ENCODE measurements at regions not wholly inside any gene's neighbourhood (a gene's known extent, or its start where the extent isn't known, plus 50 kb on each side); places are given as distances from the start of the nearest gene placed in this dataset.

DNA sequence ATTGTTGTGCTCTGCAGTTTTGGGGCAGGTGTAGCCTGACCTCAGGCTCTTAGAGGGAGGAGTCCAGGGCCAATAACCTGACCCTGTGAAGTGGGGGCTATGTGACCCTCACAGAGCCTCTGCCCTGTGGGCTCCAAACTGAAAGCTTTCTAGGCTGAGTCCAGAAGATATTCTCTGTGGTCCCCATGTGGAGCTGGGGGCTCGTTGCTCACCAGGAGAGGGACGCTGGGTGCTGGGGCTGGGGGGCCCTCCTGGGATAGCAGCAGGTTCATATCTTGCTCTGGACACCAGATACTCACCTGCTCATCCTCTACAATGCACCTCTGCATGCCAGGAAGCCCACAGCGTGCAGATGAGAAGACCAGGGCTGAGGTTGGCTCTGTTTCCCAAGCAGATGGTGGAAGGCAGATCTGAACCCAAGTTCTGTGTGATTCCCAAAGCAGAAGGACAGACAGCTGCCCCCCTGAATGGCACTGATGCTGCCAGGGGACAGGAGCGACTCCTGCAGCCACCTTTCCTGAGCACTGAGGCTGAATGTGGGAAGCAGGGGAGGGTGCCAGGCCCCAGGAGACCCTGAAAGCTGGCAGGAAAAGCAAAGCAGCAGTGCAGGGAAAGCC, 1022.0 kb downstream of the TBC1D22A start (continued):
- TF ChIP-seq ZNF367 (CRISPR knock-in tag; IDR thresholded peaks at IDR 0.05; ENCODE audit: borderline replicate concordance) (no peak), TERF1 (CRISPR knock-in tag; IDR thresholded peaks at IDR 0.05) (no peak), ZNF337 (CRISPR knock-in tag; IDR thresholded peaks at IDR 0.05; ENCODE audit: borderline replicate concordance, low read depth) (no peak), ZBTB2 (CRISPR knock-in tag; IDR thresholded peaks at IDR 0.05; ENCODE audit: low read depth) (no peak), ZFP36 (IDR thresholded peaks at IDR 0.05; ENCODE audit: borderline replicate concordance, low read depth, low read length, partially characterized antibody) (no peak), SMARCC2 (IDR thresholded peaks at IDR 0.05) (no peak), ZNF333 (CRISPR knock-in tag; IDR thresholded peaks at IDR 0.05; ENCODE audit: borderline replicate concordance) (no peak), TEF (CRISPR knock-in tag; IDR thresholded peaks at IDR 0.05) (no peak)
- TF ChIP-seq, protein P1, sequence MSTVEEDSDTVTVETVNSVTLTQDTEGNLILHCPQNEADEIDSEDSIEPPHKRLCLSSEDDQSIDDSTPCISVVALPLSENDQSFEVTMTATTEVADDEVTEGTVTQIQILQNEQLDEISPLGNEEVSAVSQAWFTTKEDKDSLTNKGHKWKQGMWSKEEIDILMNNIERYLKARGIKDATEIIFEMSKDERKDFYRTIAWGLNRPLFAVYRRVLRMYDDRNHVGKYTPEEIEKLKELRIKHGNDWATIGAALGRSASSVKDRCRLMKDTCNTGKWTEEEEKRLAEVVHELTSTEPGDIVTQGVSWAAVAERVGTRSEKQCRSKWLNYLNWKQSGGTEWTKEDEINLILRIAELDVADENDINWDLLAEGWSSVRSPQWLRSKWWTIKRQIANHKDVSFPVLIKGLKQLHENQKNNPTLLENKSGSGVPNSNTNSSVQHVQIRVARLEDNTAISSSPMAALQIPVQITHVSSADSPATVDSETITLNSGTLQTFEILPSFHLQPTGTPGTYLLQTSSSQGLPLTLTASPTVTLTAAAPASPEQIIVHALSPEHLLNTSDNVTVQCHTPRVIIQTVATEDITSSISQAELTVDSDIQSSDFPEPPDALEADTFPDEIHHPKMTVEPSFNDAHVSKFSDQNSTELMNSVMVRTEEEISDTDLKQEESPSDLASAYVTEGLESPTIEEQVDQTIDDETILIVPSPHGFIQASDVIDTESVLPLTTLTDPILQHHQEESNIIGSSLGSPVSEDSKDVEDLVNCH (CRISPR knock-in tag; IDR thresholded peaks at IDR 0.05), result no peak

All from HepG2 (cell line).